HCT116 (cell line): ENCODE measurements at regions not wholly inside any gene's neighbourhood (a gene's known extent, or its start where the extent isn't known, plus 50 kb on each side); places are given as distances from the start of the nearest gene placed in this dataset.

Experiments
- ATAC-seq: fragments of 200-7000 bp; cut with Tn5 transposase; 2 replicates; pipeline ENCODE4 v1.9.1; 2020; ENCODE audit warnings: mild to moderate bottlenecking, moderate library complexity
- BruUV-seq: library from RNA; stranded (reverse); fragments of 400-500 nt; replicated peaks from 2 replicates; lab custom pipeline; 2021; lab: Mats Ljungman, UMichigan
- CTCF ChIA-PET: fragments of 300-600 bp; sonication (Branson Sonifier 250); formaldehyde crosslinking; loops from one replicate; lab custom pipeline; 2021; ENCODE audit warnings: antibody characterized with exemption; lab: Charles Lee
- POLR2A ChIA-PET: fragments of 300-600, 350-600 bp; sonication (Branson Sonifier 250); formaldehyde crosslinking; loops from one replicate; lab custom pipeline; 2021; ENCODE audit warnings: antibody characterized with exemption; lab: Charles Lee
- RAD21 ChIA-PET, 2 experiments: fragments of 300-600 bp; sonication (Branson Sonifier 250); formaldehyde crosslinking; loops; one replicate each; lab custom pipeline; 2023; ENCODE audit warnings: low total read pairs in 2 of 2; ENCODE audit not compliant: uncharacterized antibody in 2 of 2, unreplicated experiment in 2 of 2, low non-redundant PET in 1 of 2; lab: Charles Lee
- DNase-seq: peaks from one replicate; pipeline ENCODE4 v3.0.0-alpha.2; 2010; ENCODE audit warnings: low read depth, low spot score
- H2AFZ ChIP-seq: fragments of 200-600 bp; shearing (Covaris generic), sonication (generic); 2 replicates; pipeline ENCODE4 v1.6.1; 2017; ENCODE audit warnings: low read depth, mixed run types, mixed read lengths, antibody characterized with exemption, low read length; ENCODE audit not compliant: poor library complexity, severe bottlenecking
- H3K27ac ChIP-seq: 2 replicates; pipeline ENCODE4 v1.5.1; 2012; ENCODE audit warnings: low read depth, low read length
- H3K27me3 ChIP-seq: fragments of 200-600 bp; sonication (generic); 2 replicates; pipeline ENCODE4 v1.6.1; 2016; ENCODE audit warnings: mixed run types, low read length, mixed read lengths; ENCODE audit not compliant: insufficient read depth
- H3K36me3 ChIP-seq, 2 experiments: fragments of 200-500 bp in 1 of 2; fragments of 200-600 bp in 1 of 2; sonication (Bioruptor generic) in 1 of 2; sonication (generic) in 1 of 2; 2 replicates each; pipeline versions ENCODE4 v1.5.1 to v1.6.1; 2014 to 2016; ENCODE audit warnings: low read length in 2 of 2, inconsistent platforms in 1 of 2, mixed read lengths in 1 of 2, mixed run types in 1 of 2; ENCODE audit not compliant: insufficient read depth in 2 of 2, control insufficient read depth in 1 of 2
- H3K4me1 ChIP-seq, 2 experiments: fragments of 200-600 bp in 1 of 2; sonication (generic) in 1 of 2; 2 replicates each; pipeline versions ENCODE4 v1.5.1 to v1.6.1; 2012 to 2017; ENCODE audit warnings: low read length in 2 of 2, inconsistent platforms in 1 of 2, mild to moderate bottlenecking in 1 of 2, mixed read lengths in 1 of 2, mixed run types in 1 of 2, moderate library complexity in 1 of 2; ENCODE audit not compliant: insufficient read depth in 2 of 2, control insufficient read depth in 1 of 2
- H3K4me2 ChIP-seq: fragments of 200-600 bp; sonication (generic); 2 replicates; pipeline ENCODE4 v1.6.1; 2017; ENCODE audit warnings: mixed run types, low read length, mixed read lengths
- H3K4me3 ChIP-seq, 2 experiments: fragments of 200-600 bp in 1 of 2; sonication (generic) in 1 of 2; replicated peaks in 1 of 2; 2 replicates each; pipeline ENCODE4 v1.5.1; 2011 to 2016; ENCODE audit warnings: low read length in 2 of 2, control low read depth in 1 of 2, low read depth in 1 of 2, mild to moderate bottlenecking in 1 of 2, mixed read lengths in 1 of 2, mixed run types in 1 of 2
- H3K79me2 ChIP-seq: fragments of 200-600 bp; sonication (generic); 2 replicates; pipeline ENCODE4 v1.6.1; 2017; ENCODE audit warnings: mild to moderate bottlenecking, mixed run types, low read length, moderate library complexity, mixed read lengths; ENCODE audit not compliant: insufficient read depth
- H3K9ac ChIP-seq: fragments of 200-600 bp; sonication (generic); 2 replicates; pipeline ENCODE4 v1.6.1; 2016; ENCODE audit warnings: low read length, mixed read lengths
- H3K9me2 ChIP-seq: fragments of 200-600 bp; sonication (generic), shearing (Covaris generic); 2 replicates; pipeline ENCODE4 v1.6.1; 2017; ENCODE audit warnings: mixed run types, mild to moderate bottlenecking, moderate library complexity; ENCODE audit not compliant: insufficient read depth
- H3K9me3 ChIP-seq, 2 experiments: fragments of 200-500 bp in 1 of 2; fragments of 200-600 bp in 1 of 2; sonication (Bioruptor generic) in 1 of 2; sonication (generic) in 1 of 2; 2 replicates each; pipeline ENCODE4 v1.6.1; 2014 to 2017; ENCODE audit warnings: low read length in 2 of 2, mixed read lengths in 2 of 2, inconsistent platforms in 1 of 2, low read depth in 1 of 2, mild to moderate bottlenecking in 1 of 2, mixed run types in 1 of 2, moderate library complexity in 1 of 2; ENCODE audit not compliant: control insufficient read depth in 1 of 2, insufficient read depth in 1 of 2
- H4K20me1 ChIP-seq: fragments of 200-600 bp; sonication (generic), shearing (Covaris generic); 2 replicates; pipeline ENCODE4 v1.6.1; 2017; ENCODE audit warnings: mixed run types, mild to moderate bottlenecking, moderate library complexity; ENCODE audit not compliant: insufficient read depth
- CBX3 ChIP-seq: IDR thresholded peaks from 2 replicates; pipeline ENCODE4 v1.6.1; 2012; ENCODE audit warnings: low read depth
- EGR1 ChIP-seq: IDR thresholded peaks from 2 replicates; pipeline ENCODE4 v1.6.1; 2012; ENCODE audit warnings: low read depth
- ELF1 ChIP-seq: IDR thresholded peaks from 2 replicates; pipeline ENCODE4 v1.6.1; 2012; ENCODE audit warnings: low read depth, borderline replicate concordance
- EZH2 ChIP-seq: fragments of 200-600 bp; sonication (generic); IDR thresholded peaks from 2 replicates; pipeline ENCODE4 v1.6.1; 2017; ENCODE audit warnings: antibody characterized with exemption, mixed run types
- EZH2phosphoT487 ChIP-seq: fragments of 200-600 bp; IDR thresholded peaks from 2 replicates; pipeline ENCODE4 v1.6.1; 2018; ENCODE audit warnings: antibody characterized with exemption, borderline replicate concordance
- FOSL1 ChIP-seq: IDR thresholded peaks from 2 replicates; pipeline ENCODE4 v1.6.1; 2012; ENCODE audit warnings: low read depth
- JUND ChIP-seq: IDR thresholded peaks from 2 replicates; pipeline ENCODE4 v1.6.1; 2012
- POLR2A ChIP-seq: IDR thresholded peaks from 2 replicates; pipeline ENCODE4 v1.7.0; 2011; ENCODE audit warnings: borderline replicate concordance; ENCODE audit not compliant: insufficient read depth, insufficient read length; ENCODE audit errors: extremely low read depth
- RAD21 ChIP-seq: IDR thresholded peaks from 2 replicates; pipeline ENCODE4 v1.6.1; 2012; ENCODE audit warnings: low read depth, mild to moderate bottlenecking
- SIN3A ChIP-seq: IDR thresholded peaks from 2 replicates; pipeline ENCODE4 v1.6.1; 2012; ENCODE audit warnings: low read depth
- SP1 ChIP-seq: IDR thresholded peaks from 2 replicates; pipeline ENCODE4 v1.6.1; 2012; ENCODE audit warnings: low read depth
- TCF7L2 ChIP-seq: IDR thresholded peaks from 2 replicates; pipeline ENCODE4 v1.7.0; 2011; ENCODE audit warnings: borderline replicate concordance, inconsistent platforms; ENCODE audit not compliant: insufficient read depth, insufficient read length; ENCODE audit errors: extremely low read depth
- YY1 ChIP-seq: IDR thresholded peaks from 2 replicates; pipeline ENCODE4 v1.6.1; 2011; ENCODE audit warnings: low read length, low read depth, moderate library complexity, mild to moderate bottlenecking; ENCODE audit not compliant: insufficient replicate concordance; ENCODE audit errors: extremely low read depth
- ZFX ChIP-seq: fragments of 450-650 bp; IDR thresholded peaks from 2 replicates; pipeline ENCODE4 v1.6.1; 2017
- intact Hi-C: fragments of 100-400 bp; cut with micrococcal nuclease; formaldehyde crosslinking; loops from 2 replicates; pipeline ENCODE4 v1.10.0; 2022
- TF ChIP-seq, protein P1 (sequence below): IDR thresholded peaks from 2 replicates; pipeline ENCODE4 v1.6.1; 2012

GRCh38 chr1:232404981-232405731 lies 224.8 kb downstream of the SIPA1L2 start:
- Histone ChIP-seq H3K4me1 (no peaks in the 10 kb centered on the region), H3K36me3 (no peaks in the 10 kb centered on the region), H4K20me1 (no peaks in the 10 kb centered on the region), H3K4me2 (no peak overlapping the region), H2AFZ (no peak overlapping the region), H3K27ac (no peak overlapping the region), H3K79me2 (no peaks in the 10 kb centered on the region), H3K9me2 (no peaks in the 10 kb centered on the region), H3K4me3 (no peak overlapping the region), H3K27me3 (no peaks in the 10 kb centered on the region), H3K9ac (no peak overlapping the region), H3K9me3 (no peaks in the 10 kb centered on the region)
- RAD21 ChIA-PET = no interaction called here
- intact Hi-C loops = no loop called here
- CTCF ChIA-PET = no interaction called here
- no peak for DNase-seq
- no peak for ATAC-seq
- POLR2A ChIA-PET = no interaction called here
- no TSS peak for BruUV-seq
- no peak for TF ChIP-seq ZFX
- TF ChIP-seq CBX3 = no peak
- no peak for TF ChIP-seq RAD21
- TF ChIP-seq EZH2 = no peak
- no peak for TF ChIP-seq FOSL1
- no peak for TF ChIP-seq EZH2phosphoT487
- no peak for TF ChIP-seq POLR2A
- no peak for TF ChIP-seq SIN3A
- TF ChIP-seq, protein P1, sequence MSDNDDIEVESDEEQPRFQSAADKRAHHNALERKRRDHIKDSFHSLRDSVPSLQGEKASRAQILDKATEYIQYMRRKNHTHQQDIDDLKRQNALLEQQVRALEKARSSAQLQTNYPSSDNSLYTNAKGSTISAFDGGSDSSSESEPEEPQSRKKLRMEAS = no peak
- no peak for TF ChIP-seq TCF7L2
- TF ChIP-seq JUND = no peak
- TF ChIP-seq EGR1 = no peak
- no peak for TF ChIP-seq ELF1
- TF ChIP-seq SP1 = no peak
- no peak for TF ChIP-seq YY1
